ENCODE measurements at regions not wholly inside any gene's neighbourhood (a gene's known extent, or its start where the extent isn't known, plus 50 kb on each side); places are given as distances from the start of the nearest gene placed in this dataset.

DNA sequence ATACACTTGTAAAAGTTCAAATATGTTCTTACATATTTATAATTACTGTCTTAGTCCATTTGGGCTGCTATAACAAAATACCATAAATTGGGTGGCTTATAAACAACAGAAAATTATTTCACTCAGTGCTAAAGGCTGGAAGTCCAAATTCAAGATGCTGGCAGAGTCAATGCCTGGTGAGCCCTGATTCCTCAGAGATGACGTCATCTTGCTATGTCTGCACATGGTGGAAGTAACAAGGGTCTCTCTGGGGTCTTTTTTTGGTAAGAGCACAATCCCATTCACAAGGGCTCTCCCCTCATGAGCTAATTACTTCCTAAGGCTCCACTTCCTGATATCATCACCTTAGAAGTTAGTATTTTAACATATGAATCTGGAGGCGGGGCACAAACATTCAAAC lies 108.0 kb upstream of the DUSP10 start:
- H3K9me2 ChIP-seq (ENCODE audit: insufficient read depth): no peaks in the 10 kb centered on the region
- peaks cover 0 to 9% of the 10 kb centered on the region in 2 experiments; a peak in 1 of 4 replicates for H3K4me1 ChIP-seq (ENCODE audit: control insufficient read depth in 1 of 2, insufficient read depth in 2 of 2, low read length in 2 of 2)
- TF ChIP-seq CBX3 (IDR thresholded peaks at IDR 0.05; ENCODE audit: low read depth): no peak
- TF ChIP-seq, protein P1, sequence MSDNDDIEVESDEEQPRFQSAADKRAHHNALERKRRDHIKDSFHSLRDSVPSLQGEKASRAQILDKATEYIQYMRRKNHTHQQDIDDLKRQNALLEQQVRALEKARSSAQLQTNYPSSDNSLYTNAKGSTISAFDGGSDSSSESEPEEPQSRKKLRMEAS (IDR thresholded peaks at IDR 0.05): no peak
- TF ChIP-seq, protein P2, sequence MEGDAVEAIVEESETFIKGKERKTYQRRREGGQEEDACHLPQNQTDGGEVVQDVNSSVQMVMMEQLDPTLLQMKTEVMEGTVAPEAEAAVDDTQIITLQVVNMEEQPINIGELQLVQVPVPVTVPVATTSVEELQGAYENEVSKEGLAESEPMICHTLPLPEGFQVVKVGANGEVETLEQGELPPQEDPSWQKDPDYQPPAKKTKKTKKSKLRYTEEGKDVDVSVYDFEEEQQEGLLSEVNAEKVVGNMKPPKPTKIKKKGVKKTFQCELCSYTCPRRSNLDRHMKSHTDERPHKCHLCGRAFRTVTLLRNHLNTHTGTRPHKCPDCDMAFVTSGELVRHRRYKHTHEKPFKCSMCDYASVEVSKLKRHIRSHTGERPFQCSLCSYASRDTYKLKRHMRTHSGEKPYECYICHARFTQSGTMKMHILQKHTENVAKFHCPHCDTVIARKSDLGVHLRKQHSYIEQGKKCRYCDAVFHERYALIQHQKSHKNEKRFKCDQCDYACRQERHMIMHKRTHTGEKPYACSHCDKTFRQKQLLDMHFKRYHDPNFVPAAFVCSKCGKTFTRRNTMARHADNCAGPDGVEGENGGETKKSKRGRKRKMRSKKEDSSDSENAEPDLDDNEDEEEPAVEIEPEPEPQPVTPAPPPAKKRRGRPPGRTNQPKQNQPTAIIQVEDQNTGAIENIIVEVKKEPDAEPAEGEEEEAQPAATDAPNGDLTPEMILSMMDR (IDR thresholded peaks at IDR 0.05 in 2 of 3, conservative IDR thresholded peaks at IDR 0.05 in 1 of 3; ENCODE audit: borderline replicate concordance in 1 of 3, insufficient read depth in 1 of 3, low read depth in 2 of 3, low read length in 2 of 3): no peak
- intact Hi-C loops (cut with micrococcal nuclease): no loop called here
- no peaks in the 10 kb centered on the region for H3K79me2 ChIP-seq (ENCODE audit: insufficient read depth, low read length)
- no TSS peak for BruUV-seq (replicated peaks)
- DNase-seq (ENCODE audit: low read depth, low spot score): no peak
- no peaks in the 10 kb centered on the region for H4K20me1 ChIP-seq (ENCODE audit: insufficient read depth)
- RAD21 ChIA-PET (ENCODE audit: low non-redundant PET in 1 of 2, low total read pairs in 2 of 2, uncharacterized antibody in 2 of 2, unreplicated experiment in 2 of 2): no interaction called here
- no peak overlapping the region for H2AFZ ChIP-seq (ENCODE audit: low read depth, low read length, poor library complexity, severe bottlenecking)
- no peak for ATAC-seq
- POLR2A ChIA-PET: no interaction called here
- no peak overlapping the region for H3K9ac ChIP-seq (ENCODE audit: low read length)
- H3K9me3 ChIP-seq (ENCODE audit: control insufficient read depth in 1 of 2, insufficient read depth in 1 of 2, low read depth in 1 of 2, low read length in 2 of 2): no peaks in the 10 kb centered on the region
- H3K4me2 ChIP-seq (ENCODE audit: low read length): no peak overlapping the region
- H3K27me3 ChIP-seq (ENCODE audit: insufficient read depth, low read length): no peaks in the 10 kb centered on the region
- CTCF ChIA-PET: no interaction called here
- no peak overlapping the region for H3K27ac ChIP-seq (ENCODE audit: low read depth, low read length)
- H3K36me3 ChIP-seq (ENCODE audit: control insufficient read depth in 1 of 2, insufficient read depth in 2 of 2, low read length in 2 of 2): no peaks in the 10 kb centered on the region
- H3K4me3 ChIP-seq (replicated peaks in 1 of 2; ENCODE audit: low read depth in 1 of 2, low read length in 2 of 2): no peak overlapping the region

DNA sequence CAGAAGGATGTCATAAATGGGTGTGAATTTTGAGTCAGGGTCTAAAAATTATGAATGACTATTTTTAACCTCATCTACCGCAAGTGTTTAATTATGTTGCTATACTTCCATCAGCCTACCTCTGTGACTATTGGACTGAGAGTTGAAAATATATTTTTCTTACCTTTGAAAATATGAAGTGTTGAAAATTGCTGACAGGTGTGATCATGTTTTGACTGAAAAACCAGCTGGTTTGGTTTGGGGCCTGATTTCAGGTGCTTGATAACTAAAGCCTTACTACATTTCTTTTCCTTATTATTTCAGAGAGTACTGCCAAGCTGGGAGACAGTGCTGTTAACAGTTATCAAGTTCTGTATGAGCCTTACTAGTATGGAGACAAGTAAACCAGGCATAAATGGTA lies 107.2 kb upstream of the DUSP10 start:
- BruUV-seq (replicated peaks): no TSS peak
- Histone ChIP-seq H3K36me3 (ENCODE audit: control insufficient read depth in 1 of 2, insufficient read depth in 2 of 2, low read length in 2 of 2) (no peaks in the 10 kb centered on the region), H3K9me3 (ENCODE audit: control insufficient read depth in 1 of 2, insufficient read depth in 1 of 2, low read depth in 1 of 2, low read length in 2 of 2) (no peaks in the 10 kb centered on the region), H4K20me1 (ENCODE audit: insufficient read depth) (no peaks in the 10 kb centered on the region), H3K4me2 (ENCODE audit: low read length) (no peak overlapping the region), H3K4me3 (replicated peaks in 1 of 2; ENCODE audit: low read depth in 1 of 2, low read length in 2 of 2) (no peak overlapping the region), H3K27ac (ENCODE audit: low read depth, low read length) (no peak overlapping the region), H2AFZ (ENCODE audit: low read depth, low read length, poor library complexity, severe bottlenecking) (no peak overlapping the region), H3K4me1 (ENCODE audit: control insufficient read depth in 1 of 2, insufficient read depth in 2 of 2, low read length in 2 of 2) (peaks cover 0 to 9% of the 10 kb centered on the region in 2 experiments; a peak in 1 of 4 replicates), H3K9me2 (ENCODE audit: insufficient read depth) (no peaks in the 10 kb centered on the region), H3K27me3 (ENCODE audit: insufficient read depth, low read length) (no peaks in the 10 kb centered on the region), H3K79me2 (ENCODE audit: insufficient read depth, low read length) (no peaks in the 10 kb centered on the region), H3K9ac (ENCODE audit: low read length) (no peak overlapping the region)
- intact Hi-C loops (cut with micrococcal nuclease): no loop called here
- RAD21 ChIA-PET (ENCODE audit: low non-redundant PET in 1 of 2, low total read pairs in 2 of 2, uncharacterized antibody in 2 of 2, unreplicated experiment in 2 of 2): no interaction called here
- no peak for ATAC-seq
- POLR2A ChIA-PET: no interaction called here
- CTCF ChIA-PET: no interaction called here
- no peak for DNase-seq (ENCODE audit: low read depth, low spot score)
- TF ChIP-seq EGR1 (IDR thresholded peaks at IDR 0.05; ENCODE audit: low read depth) (no peak), EZH2 (IDR thresholded peaks at IDR 0.05) (no peak), CBX3 (IDR thresholded peaks at IDR 0.05; ENCODE audit: low read depth) (no peak), SRF (IDR thresholded peaks at IDR 0.05; ENCODE audit: low read depth) (no peak), CEBPB (IDR thresholded peaks at IDR 0.05; ENCODE audit: low read depth) (no peak), ZFX (IDR thresholded peaks at IDR 0.05) (no peak), RAD21 (IDR thresholded peaks at IDR 0.05; ENCODE audit: low read depth) (no peak), TCF7L2 (IDR thresholded peaks at IDR 0.05; ENCODE audit: borderline replicate concordance, extremely low read depth, insufficient read depth, insufficient read length) (no peak), JUND (IDR thresholded peaks at IDR 0.05) (no peak)
- TF ChIP-seq, protein P3, sequence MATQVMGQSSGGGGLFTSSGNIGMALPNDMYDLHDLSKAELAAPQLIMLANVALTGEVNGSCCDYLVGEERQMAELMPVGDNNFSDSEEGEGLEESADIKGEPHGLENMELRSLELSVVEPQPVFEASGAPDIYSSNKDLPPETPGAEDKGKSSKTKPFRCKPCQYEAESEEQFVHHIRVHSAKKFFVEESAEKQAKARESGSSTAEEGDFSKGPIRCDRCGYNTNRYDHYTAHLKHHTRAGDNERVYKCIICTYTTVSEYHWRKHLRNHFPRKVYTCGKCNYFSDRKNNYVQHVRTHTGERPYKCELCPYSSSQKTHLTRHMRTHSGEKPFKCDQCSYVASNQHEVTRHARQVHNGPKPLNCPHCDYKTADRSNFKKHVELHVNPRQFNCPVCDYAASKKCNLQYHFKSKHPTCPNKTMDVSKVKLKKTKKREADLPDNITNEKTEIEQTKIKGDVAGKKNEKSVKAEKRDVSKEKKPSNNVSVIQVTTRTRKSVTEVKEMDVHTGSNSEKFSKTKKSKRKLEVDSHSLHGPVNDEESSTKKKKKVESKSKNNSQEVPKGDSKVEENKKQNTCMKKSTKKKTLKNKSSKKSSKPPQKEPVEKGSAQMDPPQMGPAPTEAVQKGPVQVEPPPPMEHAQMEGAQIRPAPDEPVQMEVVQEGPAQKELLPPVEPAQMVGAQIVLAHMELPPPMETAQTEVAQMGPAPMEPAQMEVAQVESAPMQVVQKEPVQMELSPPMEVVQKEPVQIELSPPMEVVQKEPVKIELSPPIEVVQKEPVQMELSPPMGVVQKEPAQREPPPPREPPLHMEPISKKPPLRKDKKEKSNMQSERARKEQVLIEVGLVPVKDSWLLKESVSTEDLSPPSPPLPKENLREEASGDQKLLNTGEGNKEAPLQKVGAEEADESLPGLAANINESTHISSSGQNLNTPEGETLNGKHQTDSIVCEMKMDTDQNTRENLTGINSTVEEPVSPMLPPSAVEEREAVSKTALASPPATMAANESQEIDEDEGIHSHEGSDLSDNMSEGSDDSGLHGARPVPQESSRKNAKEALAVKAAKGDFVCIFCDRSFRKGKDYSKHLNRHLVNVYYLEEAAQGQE (IDR thresholded peaks at IDR 0.05; ENCODE audit: low read depth): no peak
- TF ChIP-seq, protein P4, sequence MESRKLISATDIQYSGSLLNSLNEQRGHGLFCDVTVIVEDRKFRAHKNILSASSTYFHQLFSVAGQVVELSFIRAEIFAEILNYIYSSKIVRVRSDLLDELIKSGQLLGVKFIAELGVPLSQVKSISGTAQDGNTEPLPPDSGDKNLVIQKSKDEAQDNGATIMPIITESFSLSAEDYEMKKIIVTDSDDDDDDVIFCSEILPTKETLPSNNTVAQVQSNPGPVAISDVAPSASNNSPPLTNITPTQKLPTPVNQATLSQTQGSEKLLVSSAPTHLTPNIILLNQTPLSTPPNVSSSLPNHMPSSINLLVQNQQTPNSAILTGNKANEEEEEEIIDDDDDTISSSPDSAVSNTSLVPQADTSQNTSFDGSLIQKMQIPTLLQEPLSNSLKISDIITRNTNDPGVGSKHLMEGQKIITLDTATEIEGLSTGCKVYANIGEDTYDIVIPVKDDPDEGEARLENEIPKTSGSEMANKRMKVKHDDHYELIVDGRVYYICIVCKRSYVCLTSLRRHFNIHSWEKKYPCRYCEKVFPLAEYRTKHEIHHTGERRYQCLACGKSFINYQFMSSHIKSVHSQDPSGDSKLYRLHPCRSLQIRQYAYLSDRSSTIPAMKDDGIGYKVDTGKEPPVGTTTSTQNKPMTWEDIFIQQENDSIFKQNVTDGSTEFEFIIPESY (IDR thresholded peaks at IDR 0.05; ENCODE audit: extremely low read depth, insufficient replicate concordance, low read length): no peak

Data from HCT116 (cell line).